Neural cell (in vitro differentiated cells): ENCODE measurements at regions not wholly inside any gene's neighbourhood (a gene's known extent, or its start where the extent isn't known, plus 50 kb on each side); places are given as distances from the start of the nearest gene placed in this dataset.

Experiments used
- H2AFZ ChIP-seq: fragments of 200-600, 300-800 bp; sonication (generic), shearing (Covaris generic); 2 replicates; pipeline ENCODE4 v1.6.0; 2014; ENCODE audit warnings: low read depth, mild to moderate bottlenecking, antibody characterized with exemption, low read length, moderate library complexity
- H3F3A ChIP-seq: fragments of 200-600 bp; shearing (Covaris generic); 2 replicates; pipeline ENCODE4 v1.6.1; 2016; ENCODE audit warnings: mild to moderate bottlenecking, moderate library complexity, mixed read lengths, antibody characterized with exemption, low read length; ENCODE audit not compliant: insufficient read depth, poor library complexity, severe bottlenecking
- H3K27ac ChIP-seq: fragments of 200-600, 300-800 bp; sonication (generic), shearing (Covaris generic); 2 replicates; pipeline ENCODE4 v1.5.1; 2014; ENCODE audit warnings: mild to moderate bottlenecking, low read length, moderate library complexity
- H3K27me3 ChIP-seq: fragments of 300-800, 200-600 bp; sonication (generic), shearing (Covaris generic); 2 replicates; pipeline ENCODE4 v1.6.0; 2014; ENCODE audit warnings: mild to moderate bottlenecking, low read depth, low read length, moderate library complexity; ENCODE audit not compliant: insufficient read depth
- H3K36me3 ChIP-seq: fragments of 300-800, 200-600 bp; sonication (generic), shearing (Covaris generic); 2 replicates; pipeline ENCODE4 v1.5.1; 2014; ENCODE audit warnings: mild to moderate bottlenecking, antibody characterized with exemption, low read length, moderate library complexity; ENCODE audit not compliant: insufficient read depth
- H3K4me2 ChIP-seq: fragments of 300-800, 200-600 bp; sonication (generic), shearing (Covaris generic); 2 replicates; pipeline ENCODE4 v1.6.0; 2014; ENCODE audit warnings: mild to moderate bottlenecking, low read length
- H3K4me3 ChIP-seq: fragments of 300-800, 200-600 bp; sonication (generic), shearing (Covaris generic); 2 replicates; pipeline ENCODE4 v1.5.1; 2014; ENCODE audit warnings: mild to moderate bottlenecking, low read length, moderate library complexity
- H3K79me2 ChIP-seq: fragments of 200-600 bp; shearing (Covaris generic); replicated peaks from 2 replicates; pipeline ENCODE4 v1.6.0; 2014; ENCODE audit warnings: mild to moderate bottlenecking, low read length, moderate library complexity; ENCODE audit not compliant: insufficient read depth
- H3K9ac ChIP-seq: fragments of 300-800, 200-600 bp; sonication (generic), shearing (Covaris generic); 2 replicates; pipeline ENCODE4 v1.6.1; 2016; ENCODE audit warnings: mild to moderate bottlenecking, low read length, mixed read lengths
- H3K9me2 ChIP-seq: fragments of 200-600 bp; shearing (Covaris generic); 2 replicates; pipeline ENCODE4 v1.6.1; 2016; ENCODE audit warnings: mild to moderate bottlenecking, low read length, mixed read lengths; ENCODE audit not compliant: insufficient read depth
- H3K9me3 ChIP-seq: fragments of 200-600, 300-800 bp; sonication (generic), shearing (Covaris generic); 2 replicates; pipeline ENCODE4 v1.6.1; 2016; ENCODE audit warnings: mild to moderate bottlenecking, mixed run types, low read length, moderate library complexity, mixed read lengths
- H4K20me1 ChIP-seq: fragments of 200-600 bp; shearing (Covaris generic); 2 replicates; pipeline ENCODE4 v1.6.1; 2016; ENCODE audit warnings: mild to moderate bottlenecking, mixed run types; ENCODE audit not compliant: insufficient read depth
- CTCF ChIP-seq: fragments of 450-650 bp; IDR thresholded peaks from 2 replicates; pipeline ENCODE4 v1.5.1; 2014; ENCODE audit warnings: antibody characterized with exemption, mild to moderate bottlenecking, moderate library complexity; ENCODE audit not compliant: poor library complexity, severe bottlenecking
- EP300 ChIP-seq: fragments of 450-650 bp; conservative IDR thresholded peaks from 2 replicates; pipeline ENCODE4 v1.6.1; 2014; ENCODE audit warnings: antibody characterized with exemption, mild to moderate bottlenecking, moderate library complexity; ENCODE audit not compliant: poor library complexity, severe bottlenecking
- EZH2 ChIP-seq: fragments of 200-600, 300-800 bp; shearing (Covaris generic), sonication (generic); IDR thresholded peaks from 2 replicates; pipeline ENCODE4 v1.6.1; 2014; ENCODE audit warnings: antibody characterized with exemption, low read length, borderline replicate concordance, mild to moderate bottlenecking; ENCODE audit not compliant: insufficient read depth, poor library complexity, severe bottlenecking
- MXI1 ChIP-seq: fragments of 450-650 bp; conservative IDR thresholded peaks from 2 replicates; pipeline ENCODE4 v1.6.1; 2014; ENCODE audit warnings: antibody characterized with exemption, mild to moderate bottlenecking; ENCODE audit not compliant: poor library complexity, severe bottlenecking
- POLR2AphosphoS5 ChIP-seq: IDR thresholded peaks from 2 replicates; pipeline ENCODE4 v1.6.1; 2012
- RAD21 ChIP-seq: fragments of 450-650 bp; conservative IDR thresholded peaks from 2 replicates; pipeline ENCODE4 v1.6.1; 2014; ENCODE audit warnings: antibody characterized with exemption, mild to moderate bottlenecking, moderate library complexity
- REST ChIP-seq: IDR thresholded peaks from 2 replicates; pipeline ENCODE4 v1.6.1; 2012; ENCODE audit warnings: borderline replicate concordance
- SMC3 ChIP-seq: fragments of 450-650 bp; conservative IDR thresholded peaks from 2 replicates; pipeline ENCODE4 v1.6.1; 2014; ENCODE audit warnings: antibody characterized with exemption, mild to moderate bottlenecking, moderate library complexity; ENCODE audit not compliant: poor library complexity
- TAF1 ChIP-seq: IDR thresholded peaks from 2 replicates; pipeline ENCODE4 v1.6.1; 2012; ENCODE audit warnings: low read depth

GRCh38 chr6:112934433-112935327 lies 587.5 kb downstream of the RFPL4B start:
- H3K79me2 ChIP-seq: no peaks in the 10 kb centered on the region
- no peak overlapping the region for H2AFZ ChIP-seq
- no peaks in the 10 kb centered on the region for H3K9me2 ChIP-seq

More at GRCh38 chr6:112934433-112935327, 587.5 kb downstream of the RFPL4B start:
- H3K4me3 ChIP-seq: no peak overlapping the region
- no peaks in the 10 kb centered on the region for H4K20me1 ChIP-seq
- H3K27ac ChIP-seq: no peak overlapping the region
- H3K36me3 ChIP-seq: no peaks in the 10 kb centered on the region
- TF ChIP-seq POLR2AphosphoS5 (no peak), RAD21 (no peak), SMC3 (no peak), EP300 (no peak), MXI1 (no peak), REST (no peak), EZH2 (no peak), TAF1 (no peak), CTCF (no peak)
- no peaks in the 10 kb centered on the region for H3F3A ChIP-seq
- no peak overlapping the region for H3K9ac ChIP-seq
- H3K9me3 ChIP-seq: no peaks in the 10 kb centered on the region
- H3K27me3 ChIP-seq: no peaks in the 10 kb centered on the region
- H3K4me2 ChIP-seq: no peak overlapping the region
